NCI-H2107 (cell line): ENCODE measurements at regions not wholly inside any gene's neighbourhood (a gene's known extent, or its start where the extent isn't known, plus 50 kb on each side); places are given as distances from the start of the nearest gene placed in this dataset.

Experiments used
- DNase-seq: peaks from one replicate; lab custom pipeline; 2025; lab: John Stamatoyannopoulos, UW

- no peak for DNase-seq
Measured at GRCh38 chr6:134523051-134523450, 205.1 kb upstream of the SGK1 start.

GRCh38 chr6:134521116-134521501 is 203.2 kb upstream of the SGK1 start:
- DNase-seq: peak; percentile 8

GRCh38 chr6:134520181-134521115 is 202.5 kb upstream of the SGK1 start:
- no peak for DNase-seq

GRCh38 chr6:134519465-134519864 is 201.6 kb upstream of the SGK1 start:
- DNase-seq: no peak

- no peak for DNase-seq
Measured at GRCh38 chr6:134517868-134518267, 200.0 kb upstream of the SGK1 start.

- DNase-seq: no peak
Measured at GRCh38 chr6:134517145-134517658, 199.3 kb upstream of the SGK1 start.

- no peak for DNase-seq
Measured at GRCh38 chr6:134516582-134516981, 198.7 kb upstream of the SGK1 start.

GRCh38 chr6:134515986-134516385 is 198.1 kb upstream of the SGK1 start:
- DNase-seq: no peak

- DNase-seq: no peak
Measured at GRCh38 chr6:134512981-134513391, 195.1 kb upstream of the SGK1 start.

- no peak for DNase-seq
Measured at GRCh38 chr6:134511984-134512683, 194.2 kb upstream of the SGK1 start.

- no peak for DNase-seq
Measured at GRCh38 chr6:134510920-134511319, 193.0 kb upstream of the SGK1 start.

GRCh38 chr6:134510142-134510541 is 192.2 kb upstream of the SGK1 start:
- no peak for DNase-seq

- no peak for DNase-seq
Measured at GRCh38 chr6:134508862-134509498, 191.1 kb upstream of the SGK1 start.

- DNase-seq: no peak
Measured at GRCh38 chr6:134506162-134506561, 188.2 kb upstream of the SGK1 start.

- DNase-seq: no peak
Measured at GRCh38 chr6:134503585-134504281, 185.8 kb upstream of the SGK1 start.

- DNase-seq: no peak
Measured at GRCh38 chr6:134502614-134503549, 185.0 kb upstream of the SGK1 start.

- DNase-seq: no peak
Measured at GRCh38 chr6:134495890-134496248, 178.0 kb upstream of the SGK1 start.

- DNase-seq: no peak
Measured at GRCh38 chr6:134495203-134495889, 177.4 kb upstream of the SGK1 start.

GRCh38 chr6:134493789-134494188 is 175.9 kb upstream of the SGK1 start:
- no peak for DNase-seq

- no peak for DNase-seq
Measured at GRCh38 chr6:134491477-134491876, 173.6 kb upstream of the SGK1 start.
